Testis (tissue), 2 donors: ENCODE measurements at regions not wholly inside any gene's neighbourhood (a gene's known extent, or its start where the extent isn't known, plus 50 kb on each side); places are given as distances from the start of the nearest gene placed in this dataset.

ENCODE experiments used
- DNase-seq: peaks from one replicate; pipeline ENCODE4 v3.0.0-alpha.2; 2019
- H3K27ac ChIP-seq, 2 donors: fragments of 200-600 bp; sonication (generic); one replicate each; pipeline ENCODE4 v1.5.1; 2019
- H3K27me3 ChIP-seq: fragments of 200-600 bp; sonication (generic); one replicate; pipeline ENCODE4 v1.5.1; 2019
- H3K36me3 ChIP-seq: fragments of 200-600 bp; sonication (generic); one replicate; pipeline ENCODE4 v1.5.1; 2017; ENCODE audit warnings: low read depth; ENCODE audit errors: missing control alignments
- H3K4me1 ChIP-seq: fragments of 200-600 bp; sonication (generic); one replicate; pipeline ENCODE4 v1.5.1; 2019
- H3K4me3 ChIP-seq, 2 donors: fragments of 200-600 bp; sonication (generic); one replicate each; pipeline ENCODE4 v1.5.1; 2017 to 2019
- H3K9me3 ChIP-seq: fragments of 200-600 bp; sonication (generic); one replicate; pipeline ENCODE4 v1.5.1; 2017
- POLR2A ChIP-seq: fragments of 450-650 bp; IDR thresholded peaks from one replicate; pipeline ENCODE4 v1.6.1; 2017; ENCODE audit warnings: antibody characterized with exemption, mild to moderate bottlenecking, moderate library complexity
- WGBS, 2 donors: methylation state at CpG; one replicate each; pipeline ENCODE4 v1.1.5; 2018; 5-methylcytosine and 5-hydroxymethylcytosine counted together
- intact Hi-C: fragments of 100-400 bp; cut with DNase I; formaldehyde crosslinking; loops from one replicate; pipeline ENCODE4 v1.15.1; 2023; ENCODE audit warnings: low total_unique reads
- TF ChIP-seq, protein P1 (sequence below), 3 experiments: fragments of 450-650 bp in 2 of 3; fragments of 200-600 bp in 1 of 3; sonication (generic) in 1 of 3; IDR thresholded peaks; one replicate each; pipeline ENCODE4 v1.5.1; 2016 to 2019; ENCODE audit warnings: antibody characterized with exemption in 3 of 3, mild to moderate bottlenecking in 2 of 3, moderate library complexity in 1 of 3

DNA sequence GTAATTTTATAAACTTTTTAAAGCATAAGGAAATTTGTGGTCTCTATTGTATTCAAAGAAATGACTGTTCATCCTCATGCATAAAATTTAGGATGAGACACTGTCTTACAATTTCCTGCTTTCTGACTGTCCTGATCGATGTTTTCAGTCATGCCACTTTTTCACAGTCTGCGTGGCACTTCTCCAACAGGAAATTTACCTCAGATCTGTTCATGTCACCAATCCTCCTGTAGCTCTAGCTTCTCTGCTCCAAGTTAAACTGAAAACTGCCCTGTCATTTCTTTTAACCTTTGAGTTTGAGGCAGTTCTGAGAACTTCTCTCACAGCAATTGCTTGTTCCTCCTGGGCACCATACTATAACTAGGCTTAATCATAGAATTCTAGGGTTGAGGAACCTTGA lies 455.1 kb downstream of the EFNA5 start:
- Histone ChIP-seq H3K4me1 (no peaks in the 10 kb centered on the region), H3K36me3 (no peaks in the 10 kb centered on the region), H3K27ac (no peak overlapping the region), H3K27me3 (no peaks in the 10 kb centered on the region), H3K4me3 (no peak overlapping the region), H3K9me3 (no peaks in the 10 kb centered on the region)
- no peak for DNase-seq
- no peak for TF ChIP-seq POLR2A
- TF ChIP-seq, protein P1, sequence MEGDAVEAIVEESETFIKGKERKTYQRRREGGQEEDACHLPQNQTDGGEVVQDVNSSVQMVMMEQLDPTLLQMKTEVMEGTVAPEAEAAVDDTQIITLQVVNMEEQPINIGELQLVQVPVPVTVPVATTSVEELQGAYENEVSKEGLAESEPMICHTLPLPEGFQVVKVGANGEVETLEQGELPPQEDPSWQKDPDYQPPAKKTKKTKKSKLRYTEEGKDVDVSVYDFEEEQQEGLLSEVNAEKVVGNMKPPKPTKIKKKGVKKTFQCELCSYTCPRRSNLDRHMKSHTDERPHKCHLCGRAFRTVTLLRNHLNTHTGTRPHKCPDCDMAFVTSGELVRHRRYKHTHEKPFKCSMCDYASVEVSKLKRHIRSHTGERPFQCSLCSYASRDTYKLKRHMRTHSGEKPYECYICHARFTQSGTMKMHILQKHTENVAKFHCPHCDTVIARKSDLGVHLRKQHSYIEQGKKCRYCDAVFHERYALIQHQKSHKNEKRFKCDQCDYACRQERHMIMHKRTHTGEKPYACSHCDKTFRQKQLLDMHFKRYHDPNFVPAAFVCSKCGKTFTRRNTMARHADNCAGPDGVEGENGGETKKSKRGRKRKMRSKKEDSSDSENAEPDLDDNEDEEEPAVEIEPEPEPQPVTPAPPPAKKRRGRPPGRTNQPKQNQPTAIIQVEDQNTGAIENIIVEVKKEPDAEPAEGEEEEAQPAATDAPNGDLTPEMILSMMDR (IDR thresholded peaks at IDR 0.05): no peak
- intact Hi-C loops: no loop called here
- WGBS, 2 donors: 38 to 53% methylated on average over 2 of the region's 2 CpGs

- TF ChIP-seq, protein P1 (IDR thresholded peaks at IDR 0.05): no peak
- TF ChIP-seq POLR2A: no peak
- no peaks in the 10 kb centered on the region for H3K4me1 ChIP-seq
- H3K4me3 ChIP-seq: no peak overlapping the region
- WGBS, 2 donors: 60 to 61% methylated on average over 3 of the region's 3 CpGs
- H3K27ac ChIP-seq: no peak overlapping the region
- H3K36me3 ChIP-seq: no peaks in the 10 kb centered on the region
- H3K27me3 ChIP-seq: no peaks in the 10 kb centered on the region
- H3K9me3 ChIP-seq: no peaks in the 10 kb centered on the region
- intact Hi-C loops: no loop called here
- DNase-seq: no peak
Observed at GRCh38 chr5:107213025-107213424, 457.7 kb downstream of the EFNA5 start.

- no peak overlapping the region for H3K4me3 ChIP-seq
- WGBS, 2 donors: 75 to 82% methylated on average over 3 of the region's 3 CpGs
- H3K36me3 ChIP-seq: no peaks in the 10 kb centered on the region
- H3K27ac ChIP-seq: no peak overlapping the region
- H3K9me3 ChIP-seq: no peaks in the 10 kb centered on the region
- no peak for DNase-seq
- intact Hi-C loops: no loop called here
- H3K27me3 ChIP-seq: no peaks in the 10 kb centered on the region
- H3K4me1 ChIP-seq: no peaks in the 10 kb centered on the region
- no peak for TF ChIP-seq POLR2A
- TF ChIP-seq, protein P1 (IDR thresholded peaks at IDR 0.05): no peak
Observed at GRCh38 chr5:107211630-107212029, 459.1 kb downstream of the EFNA5 start.

DNA sequence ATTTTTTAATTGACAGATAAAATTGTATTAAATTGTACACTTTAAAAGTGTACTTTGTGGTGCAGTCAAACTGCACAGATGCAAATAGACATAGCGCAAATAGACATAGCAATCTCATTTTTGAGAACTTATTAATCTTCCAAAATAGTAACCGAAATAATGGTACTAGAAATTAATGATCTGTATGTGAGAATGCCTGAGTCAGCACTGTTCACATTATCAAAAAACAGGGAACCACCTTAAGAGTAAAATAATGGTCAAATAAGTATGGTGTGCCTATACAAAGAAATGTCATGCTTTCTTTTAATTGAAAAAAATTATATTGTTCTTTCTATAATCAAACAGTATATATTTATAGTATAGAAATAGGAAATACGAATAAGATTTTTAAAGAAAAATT lies 461.9 kb downstream of the EFNA5 start:
- no peaks in the 10 kb centered on the region for H3K36me3 ChIP-seq
- no peaks in the 10 kb centered on the region for H3K4me1 ChIP-seq
- H3K4me3 ChIP-seq: no peak overlapping the region
- no peak overlapping the region for H3K27ac ChIP-seq
- no peaks in the 10 kb centered on the region for H3K9me3 ChIP-seq
- DNase-seq: no peak
- intact Hi-C loops: no loop called here
- TF ChIP-seq, protein P1 (IDR thresholded peaks at IDR 0.05): no peak
- no peak for TF ChIP-seq POLR2A
- no peaks in the 10 kb centered on the region for H3K27me3 ChIP-seq
- 90 to 91% methylated on average over 3 of the region's 3 CpGs for WGBS, 2 donors

GRCh38 chr5:107204413-107204812 lies 466.3 kb downstream of the EFNA5 start:
- H3K4me1 ChIP-seq: no peaks in the 10 kb centered on the region
- DNase-seq: no peak
- WGBS, 2 donors: 82 to 84% methylated on average over 5 of the region's 5 CpGs

More at GRCh38 chr5:107204413-107204812, 466.3 kb downstream of the EFNA5 start:
- H3K36me3 ChIP-seq: no peaks in the 10 kb centered on the region
- no peak overlapping the region for H3K4me3 ChIP-seq
- no peaks in the 10 kb centered on the region for H3K9me3 ChIP-seq
- H3K27ac ChIP-seq: no peak overlapping the region
- no peaks in the 10 kb centered on the region for H3K27me3 ChIP-seq
- intact Hi-C loops: no loop called here
- TF ChIP-seq POLR2A: no peak
- TF ChIP-seq, protein P1 (IDR thresholded peaks at IDR 0.05): no peak
